NCI-H2081 (cell line): ENCODE measurements at regions not wholly inside any gene's neighbourhood (a gene's known extent, or its start where the extent isn't known, plus 50 kb on each side); places are given as distances from the start of the nearest gene placed in this dataset.

Experiments used
- DNase-seq, 2 experiments: peaks; one replicate each; lab custom pipeline; 2025; lab: John Stamatoyannopoulos, UW

GRCh38 chr13:79084802-79085424 lies 321.1 kb downstream of the RBM26 start:
- DNase-seq, result peak; percentile 22 to 81

GRCh38 chr13:79081942-79082341 lies 324.1 kb downstream of the RBM26 start:
- DNase-seq, result no peak

GRCh38 chr13:79079351-79079839 lies 326.7 kb downstream of the RBM26 start:
- DNase-seq, result no peak

GRCh38 chr13:79075703-79076102 lies 330.4 kb downstream of the RBM26 start:
- no peak for DNase-seq

- no peak for DNase-seq
Observed at GRCh38 chr13:79070343-79070974, 335.6 kb downstream of the RBM26 start.

- no peak for DNase-seq
Observed at GRCh38 chr13:79062291-79062690, 343.8 kb downstream of the RBM26 start.

GRCh38 chr13:79060216-79060615 lies 345.8 kb downstream of the RBM26 start:
- DNase-seq, result no peak

- DNase-seq, result no peak
Observed at GRCh38 chr13:79056706-79057105, 349.3 kb downstream of the RBM26 start.

GRCh38 chr13:79051472-79051871 lies 354.6 kb downstream of the RBM26 start:
- DNase-seq, result no peak

- DNase-seq, result no peak
Observed at GRCh38 chr13:79044415-79044814, 361.6 kb downstream of the RBM26 start.

GRCh38 chr13:79043208-79043607 lies 362.8 kb downstream of the RBM26 start:
- no peak for DNase-seq

- no peak for DNase-seq
Observed at GRCh38 chr13:79037197-79037596, 368.9 kb downstream of the RBM26 start.

- no peak for DNase-seq
Observed at GRCh38 chr13:79034341-79034740, 371.7 kb downstream of the RBM26 start.

- DNase-seq, result no peak
Observed at GRCh38 chr13:79030513-79030912, 371.6 kb upstream of the OBI1 start.

GRCh38 chr13:79018166-79018565 lies 359.2 kb upstream of the OBI1 start:
- no peak for DNase-seq

GRCh38 chr13:79011179-79011578 lies 352.2 kb upstream of the OBI1 start:
- DNase-seq, result no peak

- no peak for DNase-seq
Observed at GRCh38 chr13:79003989-79004898, 345.3 kb upstream of the OBI1 start.

- no peak for DNase-seq
Observed at GRCh38 chr13:78999494-78999893, 340.5 kb upstream of the OBI1 start.

- no peak for DNase-seq
Observed at GRCh38 chr13:78998630-78999315, 339.8 kb upstream of the OBI1 start.

- no peak for DNase-seq
Observed at GRCh38 chr13:78997902-78998629, 339.1 kb upstream of the OBI1 start.

- DNase-seq, result peak in 1 of 2 experiments; percentile 32
Observed at GRCh38 chr13:78993792-78994191, 334.8 kb upstream of the OBI1 start.
